ENCODE measurements at regions not wholly inside any gene's neighbourhood (a gene's known extent, or its start where the extent isn't known, plus 50 kb on each side); places are given as distances from the start of the nearest gene placed in this dataset.

DNA sequence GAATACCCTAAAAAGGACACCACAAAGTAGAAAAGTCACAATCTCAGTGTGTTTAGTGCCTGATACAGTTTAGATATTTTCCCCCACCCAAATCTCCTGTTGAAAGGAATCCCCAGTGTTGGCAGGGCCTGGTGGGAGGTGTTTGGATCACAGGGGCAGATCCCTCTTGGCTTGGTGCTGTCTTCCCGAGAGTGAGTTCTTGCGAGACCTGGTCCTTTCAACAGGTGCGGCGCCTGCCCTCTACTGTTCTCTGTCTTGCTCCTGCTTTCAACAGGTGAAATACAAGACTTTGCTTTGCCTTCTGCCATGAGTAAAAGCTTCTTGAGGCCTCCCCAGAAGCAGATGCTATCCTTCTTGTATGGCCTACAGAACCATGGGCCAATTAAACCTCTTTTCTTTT lies 534.3 kb upstream of the NRSN1 start:
- FAIRE-seq (no peak), DNase-seq (ENCODE audit: insufficient read length, low spot score) (no peak)

DNA sequence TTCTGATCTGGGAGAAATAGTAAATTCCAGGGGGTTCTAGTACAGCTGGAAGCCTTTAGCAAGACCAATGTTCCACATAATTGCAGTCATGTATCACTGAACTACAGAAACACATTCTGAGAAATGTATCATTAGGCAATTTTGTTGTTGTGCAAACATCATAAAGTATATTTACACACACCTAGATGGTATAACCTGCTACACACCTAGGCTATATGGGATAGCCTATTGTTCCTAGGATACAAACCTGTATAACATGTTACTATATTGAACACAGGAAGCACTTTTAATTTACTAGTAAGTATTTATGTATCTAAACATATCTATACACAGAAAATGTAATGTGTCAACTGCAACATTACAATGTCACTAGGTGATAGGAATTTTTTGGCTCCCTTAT lies 525.9 kb upstream of the NRSN1 start:
- FAIRE-seq, result no peak
- no peak for DNase-seq (ENCODE audit: insufficient read length, low spot score)

DNA sequence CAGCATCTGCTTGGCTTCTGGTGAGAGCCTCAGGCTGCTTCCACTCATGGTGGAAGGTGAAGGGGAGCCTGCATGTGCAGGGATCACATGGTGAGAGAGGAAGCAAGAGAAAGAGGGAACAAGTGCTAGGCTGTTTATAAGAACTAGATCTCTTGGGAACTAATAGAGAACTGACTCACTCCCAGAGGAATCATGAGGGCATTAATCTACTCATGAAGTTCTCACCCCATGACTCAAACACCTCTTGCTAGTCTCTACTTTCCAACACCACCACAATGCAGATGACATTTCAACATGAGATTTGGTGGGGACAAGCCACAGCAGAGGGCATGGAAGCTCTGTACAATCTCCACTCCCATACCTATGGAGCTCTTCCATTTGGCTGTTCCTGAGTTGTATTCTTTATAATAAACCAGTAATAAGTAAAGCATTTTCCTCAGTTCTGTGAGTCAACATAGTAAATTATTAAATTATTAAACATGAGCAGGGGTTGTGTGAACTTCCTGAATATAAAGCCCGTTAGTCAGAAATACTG lies 524.1 kb upstream of the NRSN1 start:
- DNase-seq (ENCODE audit: insufficient read length, low spot score) (no peak), FAIRE-seq (no peak)

DNA sequence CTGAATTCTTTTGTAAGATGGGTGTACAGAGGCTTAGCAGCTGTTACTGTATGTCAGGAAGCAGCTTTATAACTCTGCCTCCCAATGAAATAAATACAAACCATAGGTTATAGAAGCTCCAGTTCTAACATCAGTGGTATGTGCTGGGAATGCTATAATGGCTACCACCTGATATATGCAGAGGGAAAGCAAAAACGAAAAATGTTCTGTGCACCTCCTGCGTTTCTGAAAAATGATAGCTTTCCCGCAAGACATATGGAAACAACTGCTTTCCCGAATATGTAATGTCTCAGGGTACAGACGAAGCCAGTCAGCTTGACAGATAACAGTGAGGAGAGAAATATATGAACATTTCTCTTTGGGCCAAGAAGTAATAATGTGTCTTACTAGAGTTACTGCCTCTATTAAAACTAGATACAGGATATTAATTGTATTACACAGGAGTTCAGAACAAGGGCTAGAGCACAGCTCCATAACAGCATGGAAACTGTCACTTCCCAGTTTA lies 517.0 kb upstream of the NRSN1 start:
- DNase-seq (ENCODE audit: insufficient read length, low spot score) (no peak), FAIRE-seq (no peak)

DNA sequence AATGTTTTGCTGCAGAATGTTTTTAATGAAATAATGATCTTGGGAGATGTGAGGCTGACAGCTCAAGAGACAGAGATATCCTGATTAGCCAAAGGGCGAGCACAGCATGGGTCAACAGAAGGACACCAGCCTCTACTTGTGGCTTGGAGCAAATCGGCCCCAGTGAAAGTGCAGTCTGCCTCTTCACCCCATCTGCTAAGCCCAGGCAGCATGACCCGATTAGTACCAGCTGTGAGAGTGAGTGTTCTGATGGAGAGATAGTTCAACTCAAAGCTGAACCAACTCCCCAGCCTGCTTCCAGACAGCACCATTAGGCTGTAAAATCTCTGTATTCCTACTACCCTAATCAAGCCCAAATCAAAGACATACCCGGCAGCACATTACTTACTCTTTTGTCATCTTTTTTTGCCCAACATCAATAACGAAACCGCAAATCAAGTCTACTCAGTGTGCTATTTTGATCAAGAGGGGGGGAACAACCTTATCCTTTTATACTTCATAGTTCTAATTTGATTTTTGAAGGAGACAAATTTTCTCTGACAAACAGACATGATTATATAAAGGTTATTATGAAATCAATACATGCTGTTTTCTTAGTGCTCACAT lies 514.1 kb upstream of the NRSN1 start:
- DNase-seq (ENCODE audit: insufficient read length, low spot score) (no peak), FAIRE-seq (no peak)

DNA sequence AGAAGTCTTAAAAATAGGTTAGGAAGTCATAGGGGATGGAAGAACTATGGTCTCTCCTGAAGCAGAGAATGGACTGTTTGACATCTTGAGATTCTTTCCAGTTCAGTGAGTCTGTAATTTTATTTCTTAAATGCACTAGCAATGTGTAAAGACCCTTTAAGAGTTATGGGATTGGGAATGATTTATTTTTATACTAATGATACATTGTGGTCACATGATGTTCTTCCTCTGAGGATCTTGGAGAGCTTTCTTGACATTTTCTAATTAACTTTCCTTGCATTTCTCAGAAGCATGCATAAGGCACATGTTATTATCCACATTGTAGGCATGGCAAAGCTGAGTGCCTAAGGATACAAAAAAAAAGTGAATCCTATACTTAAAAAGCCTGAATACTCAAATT lies 507.6 kb upstream of the NRSN1 start:
- FAIRE-seq (no peak), DNase-seq (ENCODE audit: insufficient read length, low spot score) (no peak)

DNA sequence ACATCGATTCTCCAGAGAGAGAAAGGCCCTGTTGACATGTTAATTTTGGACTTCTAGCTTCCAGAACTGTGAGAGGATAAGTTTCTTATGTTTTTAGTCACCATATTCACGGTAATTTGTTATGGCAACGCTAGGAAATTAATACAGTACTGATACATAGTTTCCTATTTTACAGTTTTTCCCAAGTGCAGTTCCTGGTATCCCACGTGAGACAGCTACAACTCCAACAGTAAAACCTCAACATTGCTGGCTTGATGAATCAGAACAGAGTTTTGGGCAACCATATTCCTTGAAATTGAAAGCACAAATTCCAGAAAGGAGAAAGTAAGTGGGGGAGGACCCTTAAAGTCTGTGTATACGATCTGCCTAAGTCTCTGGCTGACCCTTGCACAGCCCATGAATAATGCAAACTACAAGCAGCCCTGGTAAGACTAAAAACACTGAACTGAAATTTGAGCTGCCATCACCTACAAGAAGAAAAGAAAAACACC lies 505.1 kb upstream of the NRSN1 start:
- FAIRE-seq (no peak), DNase-seq (ENCODE audit: insufficient read length, low spot score) (no peak)

DNA sequence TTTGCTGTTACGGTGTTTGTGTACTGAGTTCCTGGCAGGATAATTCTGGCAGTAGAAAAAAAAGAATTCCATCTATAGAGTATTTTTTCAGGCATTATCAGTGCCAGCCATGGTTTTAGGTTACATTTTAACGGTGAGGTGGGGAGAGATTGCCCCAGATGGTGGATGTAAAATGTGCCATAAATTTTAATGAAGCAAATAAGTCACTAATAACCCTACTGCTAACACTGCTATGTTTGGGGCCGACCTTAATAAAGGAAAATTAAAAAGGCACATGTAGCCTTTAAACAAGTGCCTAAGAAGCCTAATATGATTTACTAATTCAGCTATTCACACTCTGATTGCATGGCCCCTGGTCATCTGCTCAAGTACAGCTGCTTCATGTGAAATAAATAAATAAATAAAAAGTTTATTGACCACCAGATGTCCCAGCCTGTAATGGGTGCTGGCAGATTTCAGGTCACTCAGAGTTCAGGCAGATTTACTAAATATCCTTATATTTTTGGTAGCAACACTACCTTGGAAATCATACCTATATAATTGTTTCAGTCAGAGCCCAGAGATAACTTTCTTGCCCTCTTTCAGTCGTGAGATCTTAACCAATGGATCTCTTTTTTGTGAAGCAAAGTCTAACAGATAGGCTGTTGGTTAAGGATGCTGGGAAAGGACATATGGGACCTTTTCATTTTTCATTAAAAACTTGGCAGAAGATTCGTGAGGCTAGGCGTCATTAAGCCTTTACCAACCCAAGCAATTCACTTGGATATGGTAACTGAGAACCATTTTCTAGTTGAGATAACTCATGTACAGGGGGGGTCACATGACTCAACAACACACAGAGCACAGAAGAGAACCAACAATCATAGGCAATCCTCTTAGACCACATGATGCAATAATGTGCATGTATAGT lies 495.0 kb upstream of the NRSN1 start:
- DNase-seq (ENCODE audit: insufficient read length, low spot score) (no peak), FAIRE-seq (no peak)

DNA sequence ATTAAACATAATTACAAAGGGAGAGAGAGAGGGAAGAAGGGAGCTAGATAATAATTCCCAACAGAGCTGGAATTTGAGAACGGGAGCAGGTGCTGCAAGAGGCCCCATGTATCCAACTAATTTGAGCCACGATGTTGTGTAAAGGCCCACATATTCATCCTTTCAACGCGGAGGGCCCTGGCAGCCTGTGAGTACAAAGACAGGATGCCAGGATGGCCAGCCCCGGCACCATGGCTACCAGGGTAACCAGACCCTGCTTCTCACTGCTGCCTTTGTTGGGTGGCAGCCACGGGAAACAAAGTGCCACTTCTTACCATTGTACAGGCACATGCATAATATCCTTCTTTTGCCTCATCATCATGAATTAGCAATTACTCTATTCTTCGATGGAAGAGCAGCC lies 492.0 kb upstream of the NRSN1 start:
- DNase-seq (ENCODE audit: insufficient read length, low spot score) (no peak), FAIRE-seq (no peak)

DNA sequence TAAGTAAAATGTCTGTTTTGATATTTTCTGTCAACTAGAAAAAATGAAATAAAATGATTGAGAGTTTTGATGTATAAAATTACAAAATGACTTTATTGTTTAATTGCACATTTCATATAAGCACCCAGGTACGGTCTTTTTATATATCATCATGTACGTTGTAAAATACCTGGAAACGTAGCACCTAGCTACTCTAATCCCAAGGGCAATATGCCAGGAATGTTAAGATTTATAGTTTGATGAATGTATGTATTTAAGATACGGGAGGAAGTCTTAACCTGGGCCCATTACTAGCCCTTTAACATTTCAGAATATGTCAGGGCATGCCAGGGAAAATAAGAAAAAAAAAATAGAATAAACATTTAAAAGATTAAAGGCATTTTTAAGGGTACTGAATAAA lies 490.9 kb upstream of the NRSN1 start:
- no peak for FAIRE-seq

DNA sequence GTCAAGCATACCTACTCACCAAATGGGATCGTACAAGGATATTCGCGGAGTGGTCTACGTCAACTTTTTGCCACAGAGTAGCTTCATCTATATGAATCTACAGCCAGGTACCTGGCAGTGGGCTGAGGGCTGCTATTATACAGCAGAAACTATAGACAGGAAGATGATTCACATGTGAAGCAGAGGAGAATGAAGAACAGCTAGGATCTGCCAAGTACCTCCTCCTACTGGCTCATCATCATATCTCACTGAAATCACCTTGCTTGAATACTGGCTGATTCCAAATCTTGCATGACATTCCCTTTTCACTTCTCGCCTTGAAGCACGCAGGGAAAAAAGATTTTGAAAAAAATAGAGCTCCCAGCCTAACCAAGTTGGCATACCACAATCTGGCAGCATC lies 488.7 kb upstream of the NRSN1 start:
- DNase-seq (ENCODE audit: insufficient read length, low spot score) (no peak), FAIRE-seq (no peak)

More for the DNA sequence above, 490.9 kb upstream of the NRSN1 start:
- no peak for DNase-seq (ENCODE audit: insufficient read length, low spot score)

DNA sequence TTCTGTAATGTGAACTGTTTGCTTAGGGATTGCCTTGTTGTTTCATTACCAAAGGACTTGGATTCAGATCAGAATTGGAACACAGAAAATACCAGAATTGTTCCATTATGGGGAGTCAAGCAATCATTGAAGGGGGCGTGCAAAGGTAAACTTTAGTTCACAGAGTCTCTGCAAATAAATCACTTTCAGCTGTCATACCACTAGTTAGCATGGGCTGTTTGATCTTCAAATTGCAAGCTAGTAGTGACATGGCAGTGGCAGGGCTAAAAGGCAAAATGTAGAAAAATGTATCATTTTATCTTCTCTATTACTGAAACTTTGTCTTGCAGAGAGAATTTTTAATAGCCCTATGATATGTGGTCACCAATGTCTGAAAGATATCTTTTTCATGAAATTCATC lies 483.2 kb upstream of the NRSN1 start:
- DNase-seq (ENCODE audit: insufficient read length, low spot score), result no peak
- no peak for FAIRE-seq

DNA sequence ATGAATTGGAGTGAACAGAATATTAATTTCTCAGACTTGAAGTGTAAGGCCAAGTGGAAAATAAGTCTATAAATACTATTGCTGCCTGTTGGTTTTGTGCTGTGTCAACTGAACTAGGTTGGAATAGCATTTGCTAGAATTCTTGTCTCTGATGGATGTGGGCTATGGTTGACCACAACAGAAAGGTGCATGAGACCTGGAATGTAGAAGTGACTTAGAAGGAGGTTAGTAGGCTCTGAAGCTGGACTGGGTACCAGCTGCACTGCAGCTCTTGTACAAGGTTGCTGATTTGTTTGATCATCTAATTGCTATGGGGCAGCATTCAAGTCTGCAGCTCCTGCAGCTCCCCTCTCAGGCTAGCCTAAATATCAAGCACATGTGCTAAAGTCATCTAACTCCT lies 479.0 kb upstream of the NRSN1 start:
- FAIRE-seq, result no peak
- no peak for DNase-seq (ENCODE audit: insufficient read length, low spot score)

DNA sequence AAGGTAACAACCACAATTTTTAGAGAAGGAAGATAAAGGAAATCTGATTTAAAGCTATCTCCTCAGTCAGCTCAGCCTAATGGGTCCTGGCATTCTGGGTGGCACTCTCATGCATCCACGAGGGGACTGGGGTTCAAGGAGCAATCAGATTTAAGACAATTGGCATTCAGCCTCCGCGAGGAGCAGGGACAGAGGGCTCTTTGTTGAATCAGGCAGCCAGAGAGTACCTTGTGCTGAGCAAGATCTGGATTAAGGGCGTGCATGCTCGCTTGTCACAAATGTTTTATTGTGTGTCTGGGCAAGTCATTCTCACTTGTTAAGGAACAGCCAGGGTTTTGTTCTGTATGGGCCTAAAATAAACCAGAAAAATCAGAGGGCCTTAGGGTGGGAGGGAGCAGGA lies 475.3 kb upstream of the NRSN1 start:
- no peak for DNase-seq (ENCODE audit: insufficient read length, low spot score)
- FAIRE-seq, result no peak

DNA sequence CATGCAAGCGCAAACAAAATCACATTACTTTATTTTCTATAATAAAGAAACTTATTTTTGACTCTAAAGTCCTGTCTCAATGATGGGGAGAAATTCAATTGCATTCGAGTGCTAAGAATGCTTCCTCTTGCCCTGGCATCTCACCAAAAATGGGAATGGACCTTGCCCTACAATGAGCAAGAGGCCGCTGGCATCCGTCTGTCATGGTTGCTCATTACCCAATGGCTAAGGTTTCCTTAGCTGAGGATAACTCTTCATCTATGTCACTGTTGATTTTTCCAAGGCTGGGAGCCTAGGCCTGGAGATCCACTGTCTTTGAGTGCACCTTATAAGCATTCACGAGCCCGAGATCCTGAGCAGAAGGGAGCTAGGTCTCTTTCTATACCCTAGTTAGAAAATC lies 471.3 kb upstream of the NRSN1 start:
- DNase-seq (ENCODE audit: insufficient read length, low spot score), result no peak
- no peak for FAIRE-seq

DNA sequence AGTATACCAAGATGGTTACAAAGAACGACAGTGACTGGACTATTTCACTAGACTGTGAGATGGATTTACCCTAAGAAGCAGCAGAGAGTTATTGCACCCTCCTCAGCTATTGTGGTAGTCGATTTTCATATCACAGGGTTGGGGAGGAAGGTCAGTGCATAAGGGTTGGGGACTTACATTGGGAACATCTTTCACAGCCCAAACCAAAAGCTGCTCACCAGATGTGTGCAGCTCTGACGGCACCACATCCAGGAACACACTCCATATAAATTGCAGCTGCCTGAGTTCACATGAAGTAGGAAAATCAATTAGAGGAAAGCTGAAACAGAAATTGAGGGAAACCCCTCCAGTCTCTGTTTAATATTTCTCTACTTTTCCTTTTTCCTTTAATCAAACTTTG lies 470.5 kb upstream of the NRSN1 start:
- FAIRE-seq, result no peak
- DNase-seq (ENCODE audit: insufficient read length, low spot score), result no peak

DNA sequence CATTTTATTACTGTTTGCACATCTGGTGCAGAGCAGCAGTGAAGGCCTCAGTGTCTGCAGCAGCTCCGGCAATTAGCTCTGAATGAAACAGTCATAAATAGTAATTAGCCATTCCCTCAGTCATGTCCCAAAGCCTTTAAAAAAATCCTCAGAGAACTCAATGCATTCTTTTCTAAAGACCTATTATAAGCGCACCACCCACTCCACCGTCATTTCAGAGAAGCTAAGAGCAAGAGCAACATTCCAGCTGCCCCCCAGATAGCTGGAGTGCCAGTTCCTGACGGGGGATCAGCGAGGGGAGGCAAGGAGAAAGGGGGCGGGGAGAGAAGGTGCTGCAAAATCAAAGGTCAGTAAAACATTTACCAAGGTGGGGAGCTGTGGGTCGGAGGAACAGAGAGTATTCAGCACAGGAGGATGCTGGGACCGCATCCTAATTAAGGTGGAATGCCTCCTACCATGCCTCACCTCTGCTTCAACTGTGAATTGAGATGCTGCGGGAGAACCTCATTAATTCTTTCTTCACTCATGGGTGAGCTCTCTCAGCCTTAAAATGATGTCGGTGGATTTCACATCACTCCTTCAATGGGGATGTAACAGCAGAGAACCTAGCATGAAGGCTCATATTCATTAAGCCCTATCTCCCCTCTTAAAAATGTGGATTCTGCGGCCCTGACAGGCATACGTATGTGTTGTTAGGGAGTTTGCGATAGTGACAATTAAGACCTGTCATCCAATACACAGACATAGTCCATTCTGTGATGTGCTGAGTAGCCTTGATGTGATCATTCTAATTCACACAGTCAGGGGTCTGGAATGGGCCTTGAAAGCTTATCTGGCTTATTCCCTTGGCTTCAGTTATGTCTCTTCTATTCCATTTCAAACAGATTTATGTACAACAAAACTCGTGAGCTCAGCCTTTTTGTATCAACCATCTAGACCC lies 469.5 kb upstream of the NRSN1 start:
- no peak for FAIRE-seq

DNA sequence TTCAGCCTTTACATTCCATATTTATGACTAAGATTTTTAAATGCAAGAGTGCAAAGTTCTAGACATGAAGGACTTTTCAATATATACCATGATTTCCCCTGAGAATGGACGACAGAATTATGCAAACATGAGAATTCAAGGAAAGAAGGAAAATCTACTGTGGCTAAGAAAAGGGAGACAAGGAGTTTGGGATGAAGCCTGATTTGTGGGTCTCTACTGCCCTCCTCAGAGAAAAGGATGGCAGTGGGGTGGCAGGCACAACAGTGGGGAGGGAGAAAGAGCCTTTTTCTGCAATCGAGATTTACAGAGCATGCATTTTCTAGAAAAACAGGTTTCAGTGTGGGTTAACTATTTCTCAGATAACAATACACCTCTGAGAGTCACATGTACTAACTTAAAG lies 466.9 kb upstream of the NRSN1 start:
- no peak for FAIRE-seq

More for the DNA sequence above, 469.5 kb upstream of the NRSN1 start:
- DNase-seq (ENCODE audit: insufficient read length, low spot score), result no peak

DNA sequence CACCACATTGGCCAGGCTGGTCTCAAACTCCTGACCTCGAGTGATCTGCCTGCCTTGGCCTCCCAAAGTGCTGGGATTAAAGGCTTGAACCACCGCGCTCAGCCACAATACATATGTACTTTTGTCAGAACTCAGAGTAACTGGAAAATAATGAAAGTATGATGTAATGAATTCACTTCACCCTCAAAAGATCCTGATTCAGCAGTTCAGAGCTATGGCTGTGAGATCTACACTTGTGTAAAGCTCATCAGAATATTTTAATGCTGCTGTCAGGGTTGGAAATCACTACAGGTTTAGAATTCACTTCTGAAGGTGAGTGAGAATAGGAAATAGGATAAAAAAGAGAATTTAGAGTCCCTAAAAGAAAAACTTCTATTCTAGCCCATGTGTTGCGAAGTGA lies 464.5 kb upstream of the NRSN1 start:
- DNase-seq (ENCODE audit: insufficient read length, low spot score) (no peak), FAIRE-seq (no peak)

More for the DNA sequence above, 466.9 kb upstream of the NRSN1 start:
- no peak for DNase-seq (ENCODE audit: insufficient read length, low spot score)

DNA sequence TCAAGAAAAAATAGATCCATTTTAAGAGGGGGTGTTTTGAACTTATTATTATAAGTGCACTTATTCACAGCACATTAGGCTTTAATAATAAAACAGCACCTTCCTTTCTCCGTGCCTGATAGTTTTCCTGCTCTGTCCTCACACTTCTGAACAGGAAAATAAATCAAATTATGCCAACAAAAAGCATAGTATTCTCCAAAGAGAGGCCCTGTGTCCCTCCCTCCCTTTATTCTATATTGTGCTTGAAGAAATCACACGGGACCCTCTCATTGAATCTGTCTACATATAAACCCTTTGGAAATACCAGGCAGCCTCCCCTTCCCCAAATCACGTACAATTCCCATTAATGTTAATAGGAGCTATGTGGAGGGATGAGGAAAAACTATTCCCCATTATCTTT lies 462.9 kb upstream of the NRSN1 start:
- no peak for FAIRE-seq
- no peak for DNase-seq (ENCODE audit: insufficient read length, low spot score)

DNA sequence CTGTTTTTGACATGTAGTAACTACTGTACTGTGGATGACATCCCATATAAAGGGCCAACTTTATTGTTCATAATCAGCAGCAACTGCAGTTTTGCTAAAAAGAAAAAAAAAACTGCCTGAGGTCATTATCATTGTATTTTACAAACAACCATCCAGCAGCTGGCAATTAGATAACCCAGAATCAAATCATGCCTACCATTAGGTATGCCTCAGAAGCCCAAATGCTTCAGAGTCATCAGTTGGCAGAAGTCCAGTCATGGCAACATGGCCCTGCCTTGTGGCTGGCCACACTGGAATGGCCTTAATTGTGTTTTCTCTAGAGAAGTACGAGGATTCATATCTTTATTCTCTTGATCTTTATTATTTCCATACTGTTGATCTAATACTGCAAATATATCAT lies 462.4 kb upstream of the NRSN1 start:
- no peak for DNase-seq (ENCODE audit: insufficient read length, low spot score)

More for the DNA sequence above, 462.4 kb upstream of the NRSN1 start:
- no peak for FAIRE-seq

All from GM19239 (cell line).